ENCODE measurements at regions not wholly inside any gene's neighbourhood (a gene's known extent, or its start where the extent isn't known, plus 50 kb on each side); places are given as distances from the start of the nearest gene placed in this dataset.

- no peak for DNase-seq (ENCODE audit: low read depth in 2 of 2)
These were observed 107.7 kb downstream of the LBH start for GRCh38 chr2:30339071-30339470.

- DNase-seq (ENCODE audit: low read depth in 2 of 2), result no peak
These were observed 105.4 kb upstream of the LCLAT1 start for GRCh38 chr2:30341500-30342267.

- DNase-seq (ENCODE audit: low read depth in 2 of 2), result no peak
These were observed 100.4 kb upstream of the LCLAT1 start for GRCh38 chr2:30346471-30347169.

GRCh38 chr2:30348825-30349224 lies 98.2 kb upstream of the LCLAT1 start:
- no peak for DNase-seq (ENCODE audit: low read depth in 2 of 2)

- no peak for DNase-seq (ENCODE audit: low read depth in 2 of 2)
These were observed 97.4 kb upstream of the LCLAT1 start for GRCh38 chr2:30349691-30350090.

- no peak for DNase-seq (ENCODE audit: low read depth in 2 of 2)
These were observed 95.9 kb upstream of the LCLAT1 start for GRCh38 chr2:30351116-30351515.

GRCh38 chr2:30351949-30352348 lies 95.1 kb upstream of the LCLAT1 start:
- DNase-seq (ENCODE audit: low read depth in 2 of 2), result no peak

GRCh38 chr2:30354150-30354549 lies 92.9 kb upstream of the LCLAT1 start:
- DNase-seq (ENCODE audit: low read depth in 2 of 2), result no peak

- DNase-seq (ENCODE audit: low read depth in 2 of 2), result no peak
These were observed 92.4 kb upstream of the LCLAT1 start for GRCh38 chr2:30354621-30355020.

GRCh38 chr2:30355306-30355705 lies 91.7 kb upstream of the LCLAT1 start:
- no peak for DNase-seq (ENCODE audit: low read depth in 2 of 2)

GRCh38 chr2:30356071-30356470 lies 91.0 kb upstream of the LCLAT1 start:
- DNase-seq (ENCODE audit: low read depth in 2 of 2), result no peak

GRCh38 chr2:30356776-30357175 lies 90.3 kb upstream of the LCLAT1 start:
- no peak for DNase-seq (ENCODE audit: low read depth in 2 of 2)

GRCh38 chr2:30358351-30358750 lies 88.7 kb upstream of the LCLAT1 start:
- DNase-seq (ENCODE audit: low read depth in 2 of 2), result no peak

GRCh38 chr2:30358842-30359241 lies 88.2 kb upstream of the LCLAT1 start:
- DNase-seq (ENCODE audit: low read depth in 2 of 2), result no peak

- DNase-seq (ENCODE audit: low read depth in 2 of 2), result no peak
These were observed 87.3 kb upstream of the LCLAT1 start for GRCh38 chr2:30359644-30360167.

- DNase-seq (ENCODE audit: low read depth in 2 of 2), result no peak
These were observed 85.2 kb upstream of the LCLAT1 start for GRCh38 chr2:30361751-30362394.

- DNase-seq (ENCODE audit: low read depth in 2 of 2), result no peak
These were observed 84.5 kb upstream of the LCLAT1 start for GRCh38 chr2:30362468-30363081.

- DNase-seq (ENCODE audit: low read depth in 2 of 2), result no peak
These were observed 83.6 kb upstream of the LCLAT1 start for GRCh38 chr2:30363406-30363805.

GRCh38 chr2:30365201-30365600 lies 81.8 kb upstream of the LCLAT1 start:
- DNase-seq (ENCODE audit: low read depth in 2 of 2), result no peak

- DNase-seq (ENCODE audit: low read depth in 2 of 2), result no peak
These were observed 80.8 kb upstream of the LCLAT1 start for GRCh38 chr2:30366199-30366691.

GRCh38 chr2:30367232-30368070 lies 79.6 kb upstream of the LCLAT1 start:
- no peak for DNase-seq (ENCODE audit: low read depth in 2 of 2)

Measured in activated CD4-positive, alpha-beta T cell treated with anti-CD3 and anti-CD28 coated beads for 24 hours (primary cell).